CD4-positive, alpha-beta T cell treated with Interleukin-15 for 1 hour (primary cell): ENCODE measurements at regions not wholly inside any gene's neighbourhood (a gene's known extent, or its start where the extent isn't known, plus 50 kb on each side); places are given as distances from the start of the nearest gene placed in this dataset.
"Not testable (repeated sequence)": the region's sequence is repeated elsewhere in the genome, so short reads cannot be mapped to it uniquely, and the experiment has no call there.

Source experiments
- DNase-seq: peaks from one replicate; pipeline ENCODE4 v3.0.0-alpha.2; 2020

DNA sequence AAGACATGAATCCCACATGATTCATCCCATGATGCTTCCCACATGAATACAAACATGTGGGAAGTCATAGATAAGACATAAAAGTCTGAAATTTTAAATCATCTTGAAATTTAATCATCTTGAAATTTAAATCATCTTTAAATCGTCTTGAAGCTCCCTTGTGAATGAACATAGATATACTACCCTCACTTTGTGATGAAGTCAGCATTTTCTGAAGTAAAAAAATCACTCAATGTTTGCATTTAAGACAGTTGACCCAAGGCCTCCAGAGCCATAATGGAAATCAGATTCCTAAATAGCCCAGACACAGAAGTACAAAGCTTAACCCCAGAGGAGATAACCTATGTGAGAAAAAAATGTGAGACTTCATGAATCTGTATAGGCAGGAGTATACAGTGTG lies 279.4 kb downstream of the ZBBX start:
- no peak for DNase-seq

DNA sequence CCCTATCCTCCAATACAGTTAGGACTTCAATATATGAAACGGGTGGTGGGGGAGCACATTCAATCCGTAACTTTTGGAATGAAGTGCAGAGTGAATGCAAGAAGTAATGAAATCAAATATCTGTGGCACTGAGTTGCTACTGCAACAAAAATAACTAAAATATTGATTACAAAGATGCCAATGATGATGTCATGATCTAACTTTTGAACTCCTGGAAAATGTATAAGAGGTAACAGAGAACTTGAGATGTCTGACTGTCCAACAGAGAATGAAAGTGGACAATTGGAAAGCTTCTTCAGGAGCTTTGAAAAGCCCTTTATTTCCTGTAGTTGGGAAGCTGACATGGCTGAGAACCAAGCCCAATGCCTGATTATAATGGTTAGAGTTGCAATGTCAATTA lies 279.9 kb downstream of the ZBBX start:
- no peak for DNase-seq

DNA sequence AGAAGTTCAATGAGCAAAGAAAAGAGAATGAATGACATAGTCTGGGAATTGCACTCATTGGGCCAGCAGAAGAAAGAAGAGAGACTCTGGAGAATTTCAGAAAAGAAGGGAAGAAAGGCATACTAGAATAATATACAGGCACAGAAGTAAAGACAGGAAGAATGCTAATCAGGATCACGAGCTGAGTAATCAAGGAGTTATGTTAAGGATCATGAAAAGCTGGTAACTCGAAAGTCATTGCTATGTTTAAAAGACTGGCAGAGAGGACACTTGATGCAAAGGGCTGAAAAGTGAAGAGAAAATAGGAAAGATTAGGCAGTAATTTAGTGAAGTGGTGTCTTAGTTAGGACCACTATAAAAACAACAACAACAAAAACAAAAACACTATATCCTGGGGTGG lies 284.1 kb downstream of the ZBBX start:
- no peak for DNase-seq

DNA sequence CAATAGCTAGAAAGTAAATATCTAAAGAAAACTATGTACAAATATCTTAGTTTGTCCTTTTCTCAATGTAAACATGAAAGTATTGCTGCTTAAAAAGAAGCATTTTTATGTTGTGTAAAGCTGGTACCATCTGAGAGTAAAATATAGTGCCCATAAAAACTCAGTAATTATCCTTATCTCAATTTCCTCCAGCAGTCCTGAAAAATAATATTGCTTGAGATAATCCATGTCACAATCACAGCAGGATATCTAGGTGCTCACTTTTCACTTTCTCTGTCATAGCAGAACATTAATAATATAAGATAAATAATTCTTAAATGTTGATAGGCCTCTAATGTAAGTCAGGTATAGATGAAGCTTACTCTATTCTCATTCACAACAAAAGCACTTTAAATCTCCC lies 285.5 kb downstream of the ZBBX start:
- no peak for DNase-seq

DNA sequence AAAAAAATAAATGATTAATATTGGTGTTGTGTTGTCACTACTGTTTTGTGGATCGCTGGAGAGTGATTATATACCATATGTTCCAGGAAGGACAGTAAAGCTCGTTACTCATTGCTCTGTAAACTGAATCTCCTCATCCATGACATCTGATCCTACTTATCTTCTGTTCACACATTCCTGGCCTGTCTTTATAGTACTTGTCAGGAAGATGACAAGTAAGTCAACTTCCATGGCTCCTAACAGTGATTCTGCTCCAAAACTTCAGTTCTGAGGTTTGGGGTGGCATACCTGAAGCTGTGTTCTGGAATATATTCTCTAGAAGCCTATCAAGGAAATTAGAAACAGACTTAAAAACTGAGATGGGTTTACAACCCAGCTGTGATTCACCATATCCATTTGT lies 288.9 kb downstream of the ZBBX start:
- no peak for DNase-seq

DNA sequence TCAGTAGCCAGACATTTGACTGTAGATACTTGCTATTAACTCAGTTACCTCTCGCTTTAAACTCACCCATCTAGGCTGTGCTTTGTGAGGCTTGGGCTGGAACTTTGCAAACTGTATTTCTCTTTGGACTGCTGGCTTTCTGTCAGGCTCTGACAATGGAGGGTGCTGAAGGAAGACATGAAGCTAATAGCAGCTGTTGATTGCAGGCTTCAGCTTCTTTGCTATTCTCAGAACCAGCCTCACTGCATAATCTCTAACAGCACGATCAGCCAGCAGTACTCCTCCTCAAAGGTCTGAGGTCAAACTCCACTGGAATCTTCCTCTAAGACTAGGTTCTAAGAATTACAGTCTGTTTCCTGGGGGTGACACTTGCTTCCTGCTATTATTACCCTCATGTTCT lies 295.6 kb downstream of the ZBBX start:
- no peak for DNase-seq

DNA sequence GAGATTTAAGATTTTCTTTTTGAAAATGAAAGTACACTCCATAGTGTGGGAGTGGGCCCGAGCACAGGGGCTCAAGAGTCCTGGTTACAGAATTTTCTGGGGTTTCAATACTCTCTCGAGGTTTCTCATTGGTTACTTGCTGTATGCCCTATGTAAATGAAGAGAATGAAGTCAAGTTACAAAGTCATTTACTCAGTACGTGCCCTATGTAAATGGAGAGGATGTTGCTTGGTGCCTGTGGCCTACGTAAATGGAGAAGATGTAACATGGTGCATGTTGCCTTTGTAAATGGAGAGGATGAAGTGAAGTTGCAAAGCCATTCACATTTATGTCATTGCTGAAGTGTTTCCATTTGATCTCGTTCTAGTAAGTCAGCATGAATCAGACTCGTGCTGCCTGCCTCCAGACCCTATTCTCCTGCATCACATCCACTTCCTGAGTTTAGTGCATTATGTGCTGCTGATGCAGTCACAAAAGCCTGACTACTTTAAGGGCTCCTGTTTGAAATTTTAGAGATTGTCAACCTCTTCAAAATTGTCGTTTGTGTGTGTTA lies 302.0 kb downstream of the ZBBX start:
- no peak for DNase-seq

DNA sequence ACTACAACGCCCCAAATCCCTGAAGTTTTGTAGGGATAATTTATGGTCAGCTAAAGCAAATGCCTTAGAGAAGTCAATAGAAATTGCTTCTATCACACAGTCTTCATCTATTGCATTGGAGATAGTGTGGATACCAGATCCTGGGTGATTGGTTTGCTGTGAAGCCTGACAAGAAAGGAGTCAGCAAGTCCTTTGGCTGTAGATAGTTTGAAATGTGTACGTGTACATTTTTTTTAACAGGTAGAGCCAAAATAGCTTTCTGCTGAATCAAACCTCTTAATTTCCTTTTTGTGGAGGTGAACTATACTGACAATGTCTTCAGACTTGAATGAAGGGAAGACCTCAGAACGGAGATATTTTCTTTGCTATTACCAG lies 312.3 kb downstream of the ZBBX start:
- DNase-seq: no peak

DNA sequence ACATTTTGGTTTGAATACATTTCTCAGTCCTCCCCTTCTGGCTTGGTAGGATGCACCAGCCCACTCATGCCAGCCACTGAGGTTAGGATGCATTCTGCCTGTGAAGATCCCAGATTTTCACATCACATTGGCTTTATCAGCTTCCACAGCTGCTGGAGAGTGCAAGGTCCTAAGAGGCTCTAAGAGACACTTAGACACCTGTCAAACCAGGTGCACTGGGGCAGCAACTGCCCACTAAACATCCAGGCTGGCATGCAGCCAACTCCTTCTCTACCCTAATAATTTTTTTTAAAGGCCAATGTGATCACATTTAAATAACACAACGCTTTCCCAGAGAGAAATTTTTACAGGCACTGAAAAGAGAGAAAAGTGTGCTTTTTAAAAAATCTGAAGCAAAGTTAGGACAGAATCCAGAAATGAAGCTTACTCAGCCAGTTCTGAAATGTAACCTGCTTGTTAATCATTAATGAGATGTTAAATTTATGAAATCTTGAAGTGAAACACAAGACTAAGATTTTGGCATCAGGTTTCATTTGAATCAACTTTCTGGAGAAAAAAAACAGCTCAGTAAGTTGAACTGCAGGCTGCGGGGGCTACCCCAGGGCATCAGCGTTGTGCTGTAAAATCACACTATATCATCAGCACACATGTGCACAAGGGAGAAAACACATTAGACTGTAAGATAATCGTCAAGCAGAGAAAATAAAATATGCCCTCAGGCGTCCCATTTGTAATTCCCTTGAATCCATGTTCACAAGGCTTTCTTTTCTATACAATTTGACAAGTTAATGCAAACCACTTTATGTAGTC lies 312.9 kb downstream of the ZBBX start:
- no peak for DNase-seq

DNA sequence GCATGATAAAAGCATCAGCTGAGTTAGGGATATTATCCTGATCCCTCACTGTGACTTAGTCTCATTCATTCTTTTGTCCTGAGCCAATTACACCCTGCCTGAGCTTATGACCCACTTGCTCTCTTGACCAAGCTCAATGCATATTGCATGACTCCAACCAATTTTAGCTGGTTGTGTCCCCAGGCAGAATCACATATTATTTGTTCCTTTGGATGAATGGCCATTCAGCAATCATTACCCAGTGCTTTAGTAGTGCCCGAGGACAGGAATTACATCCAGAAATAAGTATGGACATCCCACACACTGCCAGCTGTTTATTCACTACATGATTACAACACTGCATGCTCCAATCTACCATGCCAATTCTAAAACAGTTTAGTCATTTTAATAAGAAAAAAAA lies 322.5 kb downstream of the ZBBX start:
- DNase-seq: no peak

DNA sequence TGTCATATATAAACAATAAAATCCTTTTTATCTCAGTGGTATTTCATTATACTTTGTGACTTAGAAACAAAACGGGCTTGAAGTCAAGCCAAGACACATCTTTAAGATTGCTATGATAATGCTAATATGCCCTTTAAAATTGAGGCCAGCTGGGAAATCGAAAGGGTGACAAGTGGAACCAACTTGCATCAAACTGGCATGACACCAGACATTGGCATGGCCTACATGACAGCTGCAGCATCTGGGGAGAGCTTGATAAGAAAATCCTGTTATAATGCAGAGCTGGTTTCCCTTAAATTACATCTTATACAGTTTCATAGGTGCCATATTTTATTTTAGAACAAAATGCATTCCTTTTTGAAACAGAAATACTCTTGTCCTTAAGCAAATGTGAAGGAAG lies 325.2 kb downstream of the ZBBX start:
- no peak for DNase-seq

DNA sequence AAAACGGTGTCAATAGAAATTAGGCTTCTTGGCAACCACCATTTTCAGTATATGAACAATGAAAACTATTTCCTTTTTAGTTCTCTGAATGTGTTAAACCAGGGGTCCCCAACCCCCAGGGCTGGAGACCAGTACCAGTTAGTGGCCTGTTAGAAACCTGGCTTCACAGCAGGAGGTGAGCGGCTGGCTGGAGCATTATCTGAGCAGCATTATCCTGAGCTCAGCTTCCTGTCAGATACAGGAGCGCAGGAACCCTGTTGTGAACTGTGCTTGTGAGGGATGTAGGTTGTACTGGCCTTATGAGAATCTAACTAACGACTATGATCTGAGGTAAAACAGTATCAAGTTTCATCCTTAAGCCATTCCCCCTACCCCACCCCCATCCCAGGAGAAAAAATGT lies 328.7 kb downstream of the ZBBX start:
- DNase-seq: no peak

DNA sequence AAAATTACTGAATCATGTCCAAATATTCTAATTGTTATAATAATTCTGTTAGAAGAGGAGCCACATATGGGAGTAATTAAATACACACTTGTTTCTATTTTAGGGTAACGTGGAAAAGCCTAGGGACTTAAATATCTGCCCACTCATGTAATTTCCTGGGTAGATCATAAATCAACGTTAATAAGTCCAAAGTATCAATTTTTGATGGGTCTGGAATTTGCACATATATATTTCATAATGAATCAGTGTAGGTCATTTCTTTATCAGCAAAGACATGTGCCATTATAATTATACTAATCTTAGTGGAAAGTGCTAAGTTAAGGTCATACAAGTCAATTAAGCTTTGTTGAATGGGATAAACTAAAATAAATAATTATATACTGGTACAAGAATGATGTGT lies 346.2 kb downstream of the ZBBX start:
- no peak for DNase-seq

DNA sequence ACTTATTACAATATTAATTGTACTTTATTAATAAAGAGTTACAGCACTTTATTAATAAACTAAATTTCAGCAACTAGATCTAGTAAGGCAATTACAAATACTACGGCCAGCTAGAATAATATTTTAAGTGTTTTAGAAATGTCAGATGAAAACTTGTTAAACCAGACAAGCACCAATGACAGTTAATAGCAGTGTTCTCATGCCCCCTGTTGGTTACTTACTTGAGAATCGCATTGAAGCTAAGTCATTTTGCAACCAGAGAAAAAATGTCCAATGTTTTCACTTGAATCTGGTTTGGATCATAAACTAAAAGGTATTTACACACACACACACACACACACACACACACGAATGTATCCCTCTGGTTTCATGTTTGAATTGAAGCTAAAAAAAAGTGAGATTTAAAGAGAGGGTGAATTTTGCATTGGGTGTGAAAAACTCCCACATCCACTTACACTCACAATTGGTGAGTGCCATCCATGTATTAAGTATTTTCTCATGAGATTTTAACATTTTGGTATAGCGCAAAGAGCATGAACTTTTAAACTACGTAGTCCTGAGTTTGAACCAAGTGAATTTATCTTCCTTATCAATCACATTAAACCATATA lies 347.7 kb downstream of the ZBBX start:
- no peak for DNase-seq

DNA sequence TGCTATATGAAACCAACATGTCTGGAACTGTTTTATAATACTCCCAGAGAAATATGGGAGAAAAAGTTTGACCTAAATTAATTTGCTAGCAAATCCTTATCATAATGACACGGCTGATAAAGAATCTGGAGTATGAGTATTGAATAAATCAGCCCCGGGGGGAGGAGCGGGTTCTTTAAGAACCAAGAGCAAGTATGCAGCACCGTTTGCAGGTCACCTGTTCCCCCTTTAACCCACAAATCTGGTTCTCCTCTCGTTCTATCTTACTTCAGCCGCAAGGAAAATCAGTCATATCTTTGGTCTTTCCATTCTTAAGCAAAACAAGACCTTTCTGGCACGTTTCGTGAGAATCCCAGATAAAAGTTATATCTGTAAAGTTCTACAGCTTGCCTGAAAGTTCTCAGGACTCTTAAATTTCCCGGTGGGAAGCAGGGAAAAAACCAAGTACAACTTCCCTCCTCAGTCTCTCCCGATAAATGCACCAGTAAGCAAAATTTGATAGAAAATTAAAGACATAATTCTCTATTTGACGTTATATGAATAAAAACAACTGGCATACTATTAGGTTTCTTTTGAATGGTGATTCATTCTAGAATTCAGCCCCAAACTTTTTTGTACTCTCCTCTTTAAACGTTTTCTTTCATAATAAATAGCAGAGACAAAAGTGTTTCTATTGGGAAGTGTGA lies 348.6 kb downstream of the ZBBX start:
- no peak for DNase-seq

DNA sequence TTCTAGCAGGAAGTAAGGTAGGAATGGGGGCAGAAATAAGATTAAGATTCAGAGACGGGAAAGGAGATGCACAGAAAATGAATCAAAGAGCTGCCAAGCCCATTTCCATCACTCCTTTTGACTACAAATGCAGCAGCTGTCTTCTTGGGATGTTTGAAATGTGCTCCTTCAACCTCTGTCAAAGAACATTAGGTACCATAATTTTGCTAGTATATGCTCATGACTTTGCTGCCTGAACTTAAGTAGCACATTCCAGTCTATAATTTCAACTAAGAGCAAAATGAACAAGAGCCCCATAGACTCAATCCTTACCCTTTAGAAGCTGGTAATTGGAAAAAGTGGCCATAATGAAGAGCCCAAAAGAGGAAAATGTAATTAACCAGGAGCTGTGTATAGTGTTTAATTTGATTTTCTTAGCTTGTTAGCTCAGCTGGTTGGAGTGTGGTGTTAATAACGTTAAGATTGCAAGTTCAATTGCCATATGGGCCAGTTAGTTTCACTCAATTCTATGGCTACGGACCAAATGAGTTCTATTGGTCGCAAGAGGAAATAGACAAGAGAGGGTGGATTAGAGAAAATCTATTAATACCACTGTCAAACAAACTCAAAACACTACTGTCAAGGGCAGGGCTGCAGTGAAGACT lies 349.9 kb downstream of the ZBBX start:
- no peak for DNase-seq

DNA sequence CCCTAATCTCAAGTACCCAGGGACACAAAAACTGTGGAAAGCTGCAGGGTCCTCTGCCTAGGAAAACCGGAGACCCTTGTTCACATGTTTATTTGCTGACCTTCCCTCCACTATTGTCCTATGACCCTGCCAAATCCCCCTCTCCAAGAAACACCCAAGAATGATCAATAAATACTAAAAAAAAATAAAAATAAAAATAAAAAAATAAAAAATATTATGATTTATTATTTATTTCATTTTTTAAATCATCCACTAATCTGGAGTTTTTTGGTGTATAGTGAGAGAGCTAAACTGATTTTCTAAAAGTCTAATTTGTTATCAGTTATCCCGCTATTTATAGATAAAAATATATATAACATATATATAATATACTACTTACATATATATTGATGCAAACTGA lies 360.6 kb downstream of the ZBBX start:
- DNase-seq: not testable (repeated sequence)

DNA sequence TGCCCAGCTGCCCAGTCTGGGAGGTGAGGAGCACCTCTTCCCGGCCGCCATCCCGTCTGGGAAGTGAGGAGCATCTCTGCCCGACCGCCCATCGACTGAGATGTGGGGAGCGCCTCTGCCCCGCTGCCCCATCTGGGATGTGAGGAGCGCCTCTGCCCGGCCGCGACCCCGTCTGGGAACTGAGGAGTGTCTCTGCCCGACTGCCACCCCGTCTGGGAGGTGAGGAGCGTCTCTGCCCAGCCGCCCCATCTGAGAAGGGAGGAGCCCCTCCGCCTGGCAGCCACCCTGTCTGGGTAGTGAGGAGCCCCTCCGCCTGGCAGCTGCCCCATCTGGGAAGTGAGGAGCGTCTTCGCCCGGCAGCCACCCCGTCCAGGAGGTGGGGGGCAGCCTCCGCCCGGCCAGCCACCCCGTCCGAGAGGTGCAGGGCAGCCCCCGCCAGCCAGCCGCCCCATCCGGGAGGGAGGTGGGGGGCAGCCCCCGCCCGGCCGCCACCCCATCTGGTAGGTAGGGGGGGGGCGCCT lies 361.4 kb downstream of the ZBBX start:
- not testable (repeated sequence) for DNase-seq

DNA sequence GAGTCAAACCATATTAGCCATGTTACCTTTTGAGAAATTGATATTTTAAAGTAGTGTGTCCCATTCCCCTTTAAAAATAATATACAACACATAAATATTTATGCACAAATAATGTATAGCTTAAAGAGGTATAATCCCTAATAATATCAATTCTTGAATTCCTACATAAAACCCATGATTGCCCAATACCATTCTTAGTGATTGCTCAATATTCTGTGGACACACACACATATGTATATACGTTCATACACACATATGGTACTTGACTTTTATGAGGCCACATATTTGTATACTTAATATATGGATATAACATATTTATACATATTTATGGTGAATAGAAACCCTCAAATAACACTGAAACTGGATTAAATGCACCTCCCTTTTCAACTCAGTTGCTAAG lies 367.4 kb downstream of the ZBBX start:
- no peak for DNase-seq

DNA sequence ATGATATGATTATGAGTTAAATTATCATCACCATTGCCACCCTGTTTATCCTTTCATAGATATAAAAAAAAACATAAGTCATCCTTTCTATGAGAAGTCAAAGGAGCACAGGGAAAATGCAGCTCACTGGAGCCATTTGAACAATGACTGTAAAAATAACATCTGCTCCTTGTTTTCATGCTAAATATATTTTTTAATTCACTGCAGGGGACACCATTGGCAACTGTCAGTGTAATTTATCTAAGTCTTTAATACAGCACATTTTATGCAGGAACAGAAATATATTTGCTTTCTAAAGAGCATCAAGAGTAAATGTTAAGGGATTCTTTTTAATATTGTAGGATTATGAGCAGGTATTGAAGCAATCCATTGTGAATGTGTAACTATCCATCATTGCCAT lies 371.3 kb downstream of the ZBBX start:
- no peak for DNase-seq

DNA sequence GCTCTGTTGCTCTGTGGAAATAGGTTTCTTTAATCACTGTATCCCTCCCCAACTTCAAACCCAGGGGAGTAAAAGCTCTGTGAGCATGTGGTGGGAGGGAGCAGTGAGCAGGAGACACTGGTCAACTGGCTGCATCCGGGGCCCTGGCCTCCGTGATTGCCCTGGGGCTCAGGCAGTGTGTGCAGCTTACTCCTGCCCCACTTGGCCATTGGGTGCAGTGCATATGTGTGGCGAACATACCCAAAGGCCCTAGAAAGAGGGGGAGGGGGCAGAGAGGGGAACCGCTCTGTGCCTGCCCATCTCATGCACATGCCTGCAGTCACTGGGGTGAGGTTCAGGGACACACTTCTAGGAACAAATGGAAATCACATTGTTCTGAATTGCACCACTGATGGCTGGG lies 378.7 kb downstream of the ZBBX start:
- DNase-seq: no peak

DNA sequence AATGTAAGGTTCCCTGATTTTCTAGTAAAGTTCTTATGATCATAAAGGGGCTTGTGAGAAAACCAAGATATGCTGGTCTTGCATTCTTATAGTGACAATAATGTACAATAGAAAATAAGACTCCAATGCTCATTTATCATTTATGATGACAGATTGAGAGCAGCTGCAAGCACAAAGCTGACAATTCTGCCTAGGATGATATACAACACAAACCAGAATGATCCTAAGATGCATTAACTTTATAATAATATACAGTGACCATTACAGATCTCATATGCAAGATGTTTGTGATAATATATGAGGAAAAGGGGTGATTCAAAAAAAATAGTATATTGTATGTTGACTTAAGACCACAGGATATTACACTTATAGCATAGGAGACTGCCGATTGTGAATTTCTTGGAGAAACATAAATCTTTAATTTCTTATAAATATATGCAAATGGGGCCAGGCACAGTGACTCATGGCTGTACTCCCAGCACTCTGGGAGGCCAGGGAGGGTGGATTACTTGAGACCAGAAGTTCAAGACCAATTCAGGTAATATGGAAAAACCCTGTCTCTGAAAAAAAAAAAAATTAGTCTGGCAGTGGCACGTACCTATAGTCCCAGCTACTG lies 387.0 kb downstream of the ZBBX start:
- no peak for DNase-seq

DNA sequence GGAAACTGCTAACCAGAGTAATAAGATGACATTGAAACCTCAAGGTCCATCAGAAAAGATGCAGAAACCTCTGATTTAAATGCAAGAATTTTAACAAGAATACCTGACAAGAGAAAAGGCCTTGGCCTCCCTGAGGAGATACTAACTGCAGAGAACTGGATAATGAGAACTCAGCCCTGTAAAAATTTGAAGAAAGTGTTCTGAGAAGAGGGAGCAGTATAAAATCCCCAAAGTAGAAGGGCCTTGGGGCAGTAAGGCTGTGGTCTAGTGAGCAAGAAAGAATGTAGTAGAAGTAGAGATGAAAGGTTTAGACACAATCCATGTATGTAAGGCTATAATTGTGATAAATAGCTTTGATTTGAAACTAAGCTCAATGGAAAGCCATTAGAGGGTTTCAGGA lies 394.1 kb downstream of the ZBBX start:
- DNase-seq: no peak
